ENCODE measurements at regions not wholly inside any gene's neighbourhood (a gene's known extent, or its start where the extent isn't known, plus 50 kb on each side); places are given as distances from the start of the nearest gene placed in this dataset.

DNA sequence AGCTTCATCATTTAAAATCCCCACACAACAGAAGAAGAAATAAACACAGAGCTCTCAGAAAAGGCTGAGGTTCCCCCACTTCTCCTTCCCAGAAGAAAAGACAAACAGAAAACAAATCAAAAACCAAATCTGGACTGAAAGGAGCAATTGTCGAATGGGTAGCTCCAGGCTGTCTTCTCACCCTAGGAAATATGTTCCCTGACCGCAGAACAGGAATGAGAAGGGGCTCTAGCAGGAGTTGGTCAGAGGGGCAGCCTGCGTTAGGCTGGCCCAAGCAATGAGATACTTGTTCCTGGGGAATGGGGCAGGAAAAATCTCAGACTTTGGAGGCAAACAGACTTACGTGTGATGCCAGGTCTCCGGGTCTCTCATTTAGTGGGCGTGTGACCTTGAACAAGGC is 562.6 kb upstream of the CADM1 start:
- Histone ChIP-seq H3K4me3 (ENCODE audit: low read length) (no peak overlapping the region), H3K9me3 (ENCODE audit: control insufficient read depth, low read length) (no peaks in the 10 kb centered on the region), H3K36me3 (ENCODE audit: control insufficient read depth, insufficient read depth, low read length) (no peaks in the 10 kb centered on the region), H3K9ac (ENCODE audit: extremely low read depth, low read length, poor library complexity, severe bottlenecking) (no peak overlapping the region), H3K27me3 (ENCODE audit: control insufficient read depth, insufficient read depth, low read length, poor library complexity, severe bottlenecking) (peaks cover 17% of the 10 kb centered on the region), H3K27ac (ENCODE audit: low read depth, low read length) (no peak overlapping the region), H3K4me1 (ENCODE audit: control insufficient read depth, insufficient read depth, low read length) (peaks cover 25% of the 10 kb centered on the region)
- Mint-ChIP-seq H3K36me3 (ENCODE audit: low read depth) (no peaks in the 10 kb centered on the region), H3K27me3 (ENCODE audit: insufficient read depth) (peaks cover 18% of the 10 kb centered on the region), H3K27ac (no peak overlapping the region), H3K4me3 (no peak overlapping the region), H3K4me1 (peaks cover 41% of the 10 kb centered on the region), H3K9me3 (no peaks in the 10 kb centered on the region)
- DNase-seq, result no peak
- WGBS, 2 experiments (ENCODE audit: insufficient coverage in 1 of 2, insufficient read length in 1 of 2), result 92 to 95% methylated on average over 6 of the region's 6 CpGs
- TF ChIP-seq, protein P1, sequence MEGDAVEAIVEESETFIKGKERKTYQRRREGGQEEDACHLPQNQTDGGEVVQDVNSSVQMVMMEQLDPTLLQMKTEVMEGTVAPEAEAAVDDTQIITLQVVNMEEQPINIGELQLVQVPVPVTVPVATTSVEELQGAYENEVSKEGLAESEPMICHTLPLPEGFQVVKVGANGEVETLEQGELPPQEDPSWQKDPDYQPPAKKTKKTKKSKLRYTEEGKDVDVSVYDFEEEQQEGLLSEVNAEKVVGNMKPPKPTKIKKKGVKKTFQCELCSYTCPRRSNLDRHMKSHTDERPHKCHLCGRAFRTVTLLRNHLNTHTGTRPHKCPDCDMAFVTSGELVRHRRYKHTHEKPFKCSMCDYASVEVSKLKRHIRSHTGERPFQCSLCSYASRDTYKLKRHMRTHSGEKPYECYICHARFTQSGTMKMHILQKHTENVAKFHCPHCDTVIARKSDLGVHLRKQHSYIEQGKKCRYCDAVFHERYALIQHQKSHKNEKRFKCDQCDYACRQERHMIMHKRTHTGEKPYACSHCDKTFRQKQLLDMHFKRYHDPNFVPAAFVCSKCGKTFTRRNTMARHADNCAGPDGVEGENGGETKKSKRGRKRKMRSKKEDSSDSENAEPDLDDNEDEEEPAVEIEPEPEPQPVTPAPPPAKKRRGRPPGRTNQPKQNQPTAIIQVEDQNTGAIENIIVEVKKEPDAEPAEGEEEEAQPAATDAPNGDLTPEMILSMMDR (conservative IDR thresholded peaks at IDR 0.05), result no peak

DNA sequence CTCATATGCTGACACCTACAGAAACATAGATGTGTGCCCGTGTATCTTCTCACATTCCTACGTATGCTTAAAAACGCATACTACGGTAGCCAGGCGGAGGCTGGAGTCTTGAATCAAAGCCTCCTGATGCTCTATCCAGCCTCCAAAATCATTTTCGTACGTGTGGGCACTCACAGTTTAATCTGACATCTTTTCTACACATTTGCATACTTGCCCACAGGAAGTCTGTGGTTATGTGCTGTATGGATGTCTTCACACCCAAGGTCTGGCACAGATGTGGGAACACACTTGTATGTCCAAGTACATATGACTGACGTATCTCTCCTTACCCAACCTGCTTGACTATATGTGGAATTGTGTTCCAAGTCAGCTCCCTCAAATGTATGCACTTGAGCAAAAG is 561.8 kb upstream of the CADM1 start:
- Mint-ChIP-seq H3K27ac (no peak overlapping the region), H3K4me1 (peaks cover 49% of the 10 kb centered on the region), H3K4me3 (no peak overlapping the region), H3K36me3 (ENCODE audit: low read depth) (no peaks in the 10 kb centered on the region), H3K9me3 (no peaks in the 10 kb centered on the region), H3K27me3 (ENCODE audit: insufficient read depth) (peaks cover 23% of the 10 kb centered on the region)
- no peak overlapping the region for H3K4me3 ChIP-seq (ENCODE audit: low read length)
- no peaks in the 10 kb centered on the region for H3K36me3 ChIP-seq (ENCODE audit: control insufficient read depth, insufficient read depth, low read length)
- peaks cover 21% of the 10 kb centered on the region for H3K27me3 ChIP-seq (ENCODE audit: control insufficient read depth, insufficient read depth, low read length, poor library complexity, severe bottlenecking)
- WGBS, 2 experiments (ENCODE audit: insufficient coverage in 1 of 2, insufficient read length in 1 of 2), result 96 to 100% methylated on average over 6 to 8 of the region's 8 CpGs
- H3K9ac ChIP-seq (ENCODE audit: extremely low read depth, low read length, poor library complexity, severe bottlenecking), result no peak overlapping the region
- no peaks in the 10 kb centered on the region for H3K9me3 ChIP-seq (ENCODE audit: control insufficient read depth, low read length)
- TF ChIP-seq, protein P1 (conservative IDR thresholded peaks at IDR 0.05), result no peak
- no peak overlapping the region for H3K27ac ChIP-seq (ENCODE audit: low read depth, low read length)
- H3K4me1 ChIP-seq (ENCODE audit: control insufficient read depth, insufficient read depth, low read length), result peaks cover 26% of the 10 kb centered on the region
- no peak for DNase-seq

DNA sequence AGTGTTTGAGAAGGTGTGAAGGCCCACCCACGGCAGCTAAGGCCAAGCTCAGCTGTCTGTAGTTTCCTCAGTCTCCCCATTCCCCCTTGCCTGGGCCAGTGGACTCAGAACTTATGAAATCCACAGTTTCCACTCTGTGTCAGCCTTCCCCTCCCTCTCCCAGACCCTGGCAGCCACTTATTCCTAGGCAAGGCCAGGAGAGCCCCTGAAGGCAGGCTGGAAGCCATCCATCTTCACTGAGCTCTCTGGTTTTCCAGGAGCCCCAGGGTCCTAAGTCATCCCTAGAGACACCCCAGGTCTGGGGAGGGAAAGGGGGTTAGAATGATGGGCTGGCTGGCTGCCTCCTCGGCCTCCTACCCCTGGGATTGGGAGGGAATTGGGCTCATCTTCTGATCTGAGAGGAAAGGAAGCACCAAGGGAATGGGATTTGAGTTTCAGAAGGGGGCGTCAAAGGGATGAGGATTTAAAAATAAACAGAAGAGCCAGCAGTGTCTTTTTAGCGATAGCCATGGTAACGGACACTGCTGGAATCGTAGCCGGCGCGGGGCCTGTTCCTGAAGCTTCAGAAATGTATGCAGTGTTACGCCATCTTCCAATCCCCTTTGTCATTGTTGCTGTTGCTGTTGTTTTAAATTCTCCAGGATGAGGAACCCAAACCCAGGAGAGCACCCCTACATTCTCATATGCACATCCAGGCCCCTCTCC is 561.1 kb upstream of the CADM1 start:
- DNase-seq, result no peak
- Mint-ChIP-seq H3K4me3 (no peak overlapping the region), H3K27me3 (ENCODE audit: insufficient read depth) (peaks cover 23% of the 10 kb centered on the region), H3K4me1 (peaks cover 52% of the 10 kb centered on the region), H3K9me3 (no peaks in the 10 kb centered on the region), H3K27ac (no peak overlapping the region), H3K36me3 (ENCODE audit: low read depth) (no peaks in the 10 kb centered on the region)
- peaks cover 23% of the 10 kb centered on the region for H3K27me3 ChIP-seq (ENCODE audit: control insufficient read depth, insufficient read depth, low read length, poor library complexity, severe bottlenecking)
- no peak overlapping the region for H3K27ac ChIP-seq (ENCODE audit: low read depth, low read length)
- peaks cover 29% of the 10 kb centered on the region for H3K4me1 ChIP-seq (ENCODE audit: control insufficient read depth, insufficient read depth, low read length)
- TF ChIP-seq, protein P1 (conservative IDR thresholded peaks at IDR 0.05), result no peak
- no peak overlapping the region for H3K9ac ChIP-seq (ENCODE audit: extremely low read depth, low read length, poor library complexity, severe bottlenecking)
- H3K4me3 ChIP-seq (ENCODE audit: low read length), result no peak overlapping the region
- 86 to 95% methylated on average over 7 to 10 of the region's 10 CpGs for WGBS, 2 experiments (ENCODE audit: insufficient coverage in 1 of 2, insufficient read length in 1 of 2)
- H3K9me3 ChIP-seq (ENCODE audit: control insufficient read depth, low read length), result no peaks in the 10 kb centered on the region
- H3K36me3 ChIP-seq (ENCODE audit: control insufficient read depth, insufficient read depth, low read length), result no peaks in the 10 kb centered on the region

Data from endodermal cell (in vitro differentiated cells).